ENCODE measurements at regions not wholly inside any gene's neighbourhood (a gene's known extent, or its start where the extent isn't known, plus 50 kb on each side); places are given as distances from the start of the nearest gene placed in this dataset.
A peak's percentile ranks its signal among the peaks of the same experiment; 100 is the strongest.

DNA sequence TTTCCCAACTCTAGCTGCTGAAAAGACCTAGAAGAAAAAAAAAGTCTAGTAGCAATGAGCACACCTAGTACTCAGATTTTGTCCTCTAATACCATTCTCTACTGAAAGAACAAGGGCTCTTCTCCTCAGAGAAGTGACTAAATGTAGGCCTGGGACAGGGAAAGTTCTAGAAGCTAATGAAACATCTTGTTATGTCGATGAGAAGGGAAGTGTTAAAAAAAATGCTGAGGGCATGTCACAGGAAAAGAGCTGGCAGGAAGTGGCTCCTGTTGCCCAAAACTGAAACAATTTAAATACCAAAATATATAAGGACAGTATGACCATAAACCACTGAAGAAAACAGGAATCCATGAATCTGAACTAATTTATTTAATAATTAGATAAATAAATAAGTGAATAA lies 581.4 kb upstream of the TBL1XR1 start:
- Histone ChIP-seq H3K36me3 (ENCODE audit: low read depth) (no peaks in the 10 kb centered on the region), H3K9me3 (ENCODE audit: insufficient read depth, low read depth) (peaks cover 7% of the 10 kb centered on the region), H3K27me3 (ENCODE audit: insufficient read depth, low read depth) (no peaks in the 10 kb centered on the region), H3K9me2 (ENCODE audit: insufficient read depth) (no peaks in the 10 kb centered on the region), H3F3A (ENCODE audit: insufficient read depth, low read depth) (peaks cover 21% of the 10 kb centered on the region; the same call in 1 of the 2 replicates), H3K79me2 (ENCODE audit: low read depth) (no peaks in the 10 kb centered on the region), H3K4me1 (replicated peaks; ENCODE audit: insufficient read depth) (peaks cover 24% of the 10 kb centered on the region), H3K4me2 (no peak overlapping the region), H3K27ac (no peak overlapping the region), H2AFZ (no peak overlapping the region), H3K4me3 (no peak overlapping the region), H4K20me1 (ENCODE audit: insufficient read depth) (no peaks in the 10 kb centered on the region)
- ChIA-PET CTCF (no interaction called here), POLR2A (ENCODE audit: unreplicated experiment) (no interaction called here)
- no TSS peak for BruUV-seq (replicated peaks)
- TF ChIP-seq EZH2 (IDR thresholded peaks at IDR 0.05; ENCODE audit: low read depth): no peak
- TF ChIP-seq, protein P1, sequence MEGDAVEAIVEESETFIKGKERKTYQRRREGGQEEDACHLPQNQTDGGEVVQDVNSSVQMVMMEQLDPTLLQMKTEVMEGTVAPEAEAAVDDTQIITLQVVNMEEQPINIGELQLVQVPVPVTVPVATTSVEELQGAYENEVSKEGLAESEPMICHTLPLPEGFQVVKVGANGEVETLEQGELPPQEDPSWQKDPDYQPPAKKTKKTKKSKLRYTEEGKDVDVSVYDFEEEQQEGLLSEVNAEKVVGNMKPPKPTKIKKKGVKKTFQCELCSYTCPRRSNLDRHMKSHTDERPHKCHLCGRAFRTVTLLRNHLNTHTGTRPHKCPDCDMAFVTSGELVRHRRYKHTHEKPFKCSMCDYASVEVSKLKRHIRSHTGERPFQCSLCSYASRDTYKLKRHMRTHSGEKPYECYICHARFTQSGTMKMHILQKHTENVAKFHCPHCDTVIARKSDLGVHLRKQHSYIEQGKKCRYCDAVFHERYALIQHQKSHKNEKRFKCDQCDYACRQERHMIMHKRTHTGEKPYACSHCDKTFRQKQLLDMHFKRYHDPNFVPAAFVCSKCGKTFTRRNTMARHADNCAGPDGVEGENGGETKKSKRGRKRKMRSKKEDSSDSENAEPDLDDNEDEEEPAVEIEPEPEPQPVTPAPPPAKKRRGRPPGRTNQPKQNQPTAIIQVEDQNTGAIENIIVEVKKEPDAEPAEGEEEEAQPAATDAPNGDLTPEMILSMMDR (conservative IDR thresholded peaks at IDR 0.05): no peak
- intact Hi-C loops (cut with micrococcal nuclease; ENCODE audit: unreplicated experiment): loop anchor here (5.0 kb wide), 3 partner anchors 51 to 549 kb away; no protein-coding TSS in a partner anchor
- peak in 1 of 2 experiments; percentile 18 for DNase-seq

- H2AFZ ChIP-seq: no peak overlapping the region
- POLR2A ChIA-PET (ENCODE audit: unreplicated experiment): no interaction called here
- peaks cover 10% of the 10 kb centered on the region for H3K4me1 ChIP-seq (replicated peaks; ENCODE audit: insufficient read depth)
- no peak for TF ChIP-seq EZH2 (IDR thresholded peaks at IDR 0.05; ENCODE audit: low read depth)
- TF ChIP-seq, protein P1 (conservative IDR thresholded peaks at IDR 0.05): no peak
- intact Hi-C loops (cut with micrococcal nuclease; ENCODE audit: unreplicated experiment): no loop called here
- H3K4me2 ChIP-seq: no peak overlapping the region
- no peaks in the 10 kb centered on the region for H3K9me2 ChIP-seq (ENCODE audit: insufficient read depth)
- no peaks in the 10 kb centered on the region for H4K20me1 ChIP-seq (ENCODE audit: insufficient read depth)
- H3K27ac ChIP-seq: no peak overlapping the region
- H3F3A ChIP-seq (ENCODE audit: insufficient read depth, low read depth): peaks cover 9% of the 10 kb centered on the region; the same call in 1 of the 2 replicates
- H3K79me2 ChIP-seq (ENCODE audit: low read depth): no peaks in the 10 kb centered on the region
- BruUV-seq (replicated peaks): no TSS peak
- H3K4me3 ChIP-seq: no peak overlapping the region
- CTCF ChIA-PET: no interaction called here
- DNase-seq: no peak
- H3K27me3 ChIP-seq (ENCODE audit: insufficient read depth, low read depth): no peaks in the 10 kb centered on the region
- no peaks in the 10 kb centered on the region for H3K36me3 ChIP-seq (ENCODE audit: low read depth)
- H3K9me3 ChIP-seq (ENCODE audit: insufficient read depth, low read depth): no peaks in the 10 kb centered on the region; the same call in none of the 2 replicates
Measured at GRCh38 chr3:177781686-177782161, 584.4 kb upstream of the TBL1XR1 start.

- H3K79me2 ChIP-seq (ENCODE audit: low read depth): no peaks in the 10 kb centered on the region
- ChIA-PET CTCF (no interaction called here), POLR2A (ENCODE audit: unreplicated experiment) (no interaction called here)
- no TSS peak for BruUV-seq (replicated peaks)
- H3K9me2 ChIP-seq (ENCODE audit: insufficient read depth): no peaks in the 10 kb centered on the region
- no peaks in the 10 kb centered on the region for H3K36me3 ChIP-seq (ENCODE audit: low read depth)
- no peak overlapping the region for H3K27ac ChIP-seq
- H3K4me3 ChIP-seq: no peak overlapping the region
- DNase-seq: no peak
- no peaks in the 10 kb centered on the region for H3K27me3 ChIP-seq (ENCODE audit: insufficient read depth, low read depth)
- H3K4me1 ChIP-seq (replicated peaks; ENCODE audit: insufficient read depth): no peaks in the 10 kb centered on the region
- H3K4me2 ChIP-seq: no peak overlapping the region
- no peak overlapping the region for H2AFZ ChIP-seq
- H3K9me3 ChIP-seq (ENCODE audit: insufficient read depth, low read depth): no peaks in the 10 kb centered on the region; the same call in 1 of the 2 replicates
- intact Hi-C loops (cut with micrococcal nuclease; ENCODE audit: unreplicated experiment): no loop called here
- TF ChIP-seq, protein P1 (conservative IDR thresholded peaks at IDR 0.05): no peak
- no peak for TF ChIP-seq EZH2 (IDR thresholded peaks at IDR 0.05; ENCODE audit: low read depth)
- no peaks in the 10 kb centered on the region for H4K20me1 ChIP-seq (ENCODE audit: insufficient read depth)
- H3F3A ChIP-seq (ENCODE audit: insufficient read depth, low read depth): no peaks in the 10 kb centered on the region
Measured at GRCh38 chr3:177783338-177783737, 586.1 kb upstream of the TBL1XR1 start.

Measured in PC-9 (cell line).